ENCODE measurements at regions not wholly inside any gene's neighbourhood (a gene's known extent, or its start where the extent isn't known, plus 50 kb on each side); places are given as distances from the start of the nearest gene placed in this dataset.

DNA sequence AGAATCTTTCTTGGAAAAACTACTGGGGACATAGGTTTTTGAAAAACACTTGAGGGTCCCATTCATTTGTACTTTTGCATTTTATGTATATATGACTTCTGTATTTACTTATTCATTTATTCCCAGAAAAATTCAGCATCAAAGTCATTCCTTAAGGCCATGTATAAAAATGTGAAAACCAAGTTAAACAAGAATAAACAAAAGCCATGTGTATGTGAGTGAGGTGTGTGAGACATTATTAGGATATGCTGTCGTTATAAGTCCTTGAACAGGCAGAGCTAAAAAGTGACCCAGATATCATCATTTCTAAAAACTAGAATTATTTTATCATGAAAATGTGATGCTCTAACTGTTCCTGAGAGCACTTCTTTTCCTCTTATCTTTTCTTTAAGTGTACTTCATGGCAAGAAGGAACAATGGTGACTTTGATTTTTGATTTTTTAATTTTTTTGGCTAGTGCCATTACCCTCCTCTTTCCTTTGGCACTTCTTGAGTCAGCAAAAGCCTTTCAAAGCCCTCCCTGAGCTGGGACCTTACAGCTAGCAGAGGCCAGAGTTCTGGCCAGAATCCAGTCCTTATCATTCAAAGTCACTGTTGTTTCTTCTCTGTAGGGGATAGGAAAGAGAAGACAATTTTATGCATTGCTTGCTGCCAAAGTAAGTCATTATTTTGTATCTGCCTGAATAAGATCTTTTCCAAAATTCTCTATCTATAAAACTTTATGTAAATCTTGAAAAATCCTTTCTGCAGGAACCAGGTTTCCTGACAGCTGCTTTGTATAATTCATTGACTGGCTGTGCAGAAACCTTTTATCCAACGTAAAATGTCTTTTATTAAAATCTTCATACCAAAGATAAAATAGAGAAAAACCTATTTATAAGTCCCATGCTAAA is 419.7 kb upstream of the PRICKLE1 start:
- H3K18ac ChIP-seq (ENCODE audit: insufficient read length, low read depth, low read length): no peak overlapping the region
- H2BK12ac ChIP-seq (ENCODE audit: insufficient read length, low read depth, low read length): no peak overlapping the region
- no peaks in the 10 kb centered on the region for H3K23me2 ChIP-seq (ENCODE audit: insufficient read length, low read depth, low read length, poor library complexity, severe bottlenecking)
- H3K27ac ChIP-seq (ENCODE audit: insufficient read length, low read depth, low read length): no peak overlapping the region
- TF ChIP-seq, protein P1, sequence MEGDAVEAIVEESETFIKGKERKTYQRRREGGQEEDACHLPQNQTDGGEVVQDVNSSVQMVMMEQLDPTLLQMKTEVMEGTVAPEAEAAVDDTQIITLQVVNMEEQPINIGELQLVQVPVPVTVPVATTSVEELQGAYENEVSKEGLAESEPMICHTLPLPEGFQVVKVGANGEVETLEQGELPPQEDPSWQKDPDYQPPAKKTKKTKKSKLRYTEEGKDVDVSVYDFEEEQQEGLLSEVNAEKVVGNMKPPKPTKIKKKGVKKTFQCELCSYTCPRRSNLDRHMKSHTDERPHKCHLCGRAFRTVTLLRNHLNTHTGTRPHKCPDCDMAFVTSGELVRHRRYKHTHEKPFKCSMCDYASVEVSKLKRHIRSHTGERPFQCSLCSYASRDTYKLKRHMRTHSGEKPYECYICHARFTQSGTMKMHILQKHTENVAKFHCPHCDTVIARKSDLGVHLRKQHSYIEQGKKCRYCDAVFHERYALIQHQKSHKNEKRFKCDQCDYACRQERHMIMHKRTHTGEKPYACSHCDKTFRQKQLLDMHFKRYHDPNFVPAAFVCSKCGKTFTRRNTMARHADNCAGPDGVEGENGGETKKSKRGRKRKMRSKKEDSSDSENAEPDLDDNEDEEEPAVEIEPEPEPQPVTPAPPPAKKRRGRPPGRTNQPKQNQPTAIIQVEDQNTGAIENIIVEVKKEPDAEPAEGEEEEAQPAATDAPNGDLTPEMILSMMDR (conservative IDR thresholded peaks at IDR 0.05): no peak
- no peak overlapping the region for H2BK120ac ChIP-seq (ENCODE audit: low read depth, low read length, poor library complexity, severe bottlenecking)
- no peak overlapping the region for H3K14ac ChIP-seq (ENCODE audit: insufficient read depth, low read length)
- peaks cover 3 to 11% of the 10 kb centered on the region in 2 experiments; a peak in 3 of 5 replicates for H3K9me3 Mint-ChIP-seq
- H3K4ac ChIP-seq (ENCODE audit: low read depth, low read length): no peak overlapping the region
- H3T11ph ChIP-seq (ENCODE audit: low read length): no peak overlapping the region
- no peak overlapping the region for H3K56ac ChIP-seq (ENCODE audit: insufficient read length, low read depth, low read length)
- no peaks in the 10 kb centered on the region; the same call in 1 of the 2 replicates for H3K4me1 ChIP-seq (ENCODE audit: insufficient read depth, low read length)
- H3K9me3 ChIP-seq (ENCODE audit: control insufficient read depth, low read depth, low read length): no peaks in the 10 kb centered on the region
- H3K4me2 ChIP-seq (ENCODE audit: insufficient read depth, insufficient read length, low read length): no peak overlapping the region
- no peak overlapping the region for H2AFZ ChIP-seq (ENCODE audit: low read length)
- H3K4me3 Mint-ChIP-seq: peak overlapping the region in 1 of 2 experiments; percentile 38; a peak in 2 of 5 replicates
- H3K79me1 ChIP-seq (ENCODE audit: insufficient read depth, low read depth, low read length, poor library complexity, severe bottlenecking): no peaks in the 10 kb centered on the region
- no peak overlapping the region for H3K9ac ChIP-seq (ENCODE audit: extremely low read depth, insufficient read length, low read length)
- no peaks in the 10 kb centered on the region for H4K20me1 ChIP-seq (ENCODE audit: control insufficient read depth, insufficient read depth, insufficient read length)
- H3K79me2 ChIP-seq (ENCODE audit: insufficient read depth, low read length): no peaks in the 10 kb centered on the region
- H3K36me3 Mint-ChIP-seq (ENCODE audit: insufficient read depth in 1 of 3, low read depth in 3 of 3): peaks cover 0 to 2% (median 0%) of the 10 kb centered on the region in 3 experiments; a peak in 2 of 7 replicates
- peak overlapping the region in 1 of 3 experiments; percentile 68; a peak in 2 of 7 replicates for H3K27ac Mint-ChIP-seq
- H3K4me1 Mint-ChIP-seq: peaks cover 23 to 37% of the 10 kb centered on the region in 2 experiments
- H2BK20ac ChIP-seq (ENCODE audit: low read depth, low read length, poor library complexity, severe bottlenecking): no peak overlapping the region
- no peak overlapping the region for H2AK5ac ChIP-seq (ENCODE audit: insufficient read length, low read length)
- H3K23ac ChIP-seq (ENCODE audit: insufficient read length, low read depth, low read length): no peak overlapping the region
- H4K8ac ChIP-seq (replicated peaks; ENCODE audit: insufficient read length, low read depth, low read length): no peak overlapping the region
- WGBS (ENCODE audit: extremely low coverage, insufficient read length, low lambda C conversion rate): no CpG with 5 or more reads among the region's 2 CpGs
- H2BK15ac ChIP-seq (ENCODE audit: low read depth, low read length): no peak overlapping the region
- H2BK5ac ChIP-seq (ENCODE audit: insufficient read length, low read length): no peak overlapping the region
- no peaks in the 10 kb centered on the region for H3K27me3 Mint-ChIP-seq (ENCODE audit: low read depth)
- no peak for DNase-seq
- no peaks in the 10 kb centered on the region for H3K27me3 ChIP-seq (ENCODE audit: insufficient read depth, low read length)
- H4K91ac ChIP-seq (ENCODE audit: insufficient read length, low read depth, low read length): no peak overlapping the region
- H4K5ac ChIP-seq (ENCODE audit: insufficient read length, low read depth, low read length): no peak overlapping the region
